ENCODE measurements at regions not wholly inside any gene's neighbourhood (a gene's known extent, or its start where the extent isn't known, plus 50 kb on each side); places are given as distances from the start of the nearest gene placed in this dataset.

DNA sequence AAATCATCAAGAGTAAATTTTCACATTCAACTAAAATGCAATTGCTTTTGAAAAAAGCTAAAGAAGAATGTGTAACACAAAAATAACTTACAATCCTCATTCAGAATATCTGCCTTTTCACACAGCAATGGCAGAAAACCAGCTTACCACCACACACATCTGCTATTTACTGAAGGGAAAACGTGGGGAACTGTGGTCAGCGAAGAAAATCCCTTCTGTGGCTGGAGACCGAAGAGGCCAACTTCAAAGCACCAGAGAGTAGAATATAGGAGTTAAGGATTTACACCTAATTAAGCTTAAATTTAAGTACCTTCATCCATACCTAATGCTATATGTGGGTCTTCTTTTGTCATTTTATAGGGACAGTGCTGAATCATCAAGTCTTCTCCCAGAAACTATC, 339.6 kb downstream of the DEPDC1B start:
- H3K9me3 ChIP-seq, result no peaks in the 10 kb centered on the region
- H3K4me3 ChIP-seq, result no peak overlapping the region
- TF ChIP-seq, protein P1, sequence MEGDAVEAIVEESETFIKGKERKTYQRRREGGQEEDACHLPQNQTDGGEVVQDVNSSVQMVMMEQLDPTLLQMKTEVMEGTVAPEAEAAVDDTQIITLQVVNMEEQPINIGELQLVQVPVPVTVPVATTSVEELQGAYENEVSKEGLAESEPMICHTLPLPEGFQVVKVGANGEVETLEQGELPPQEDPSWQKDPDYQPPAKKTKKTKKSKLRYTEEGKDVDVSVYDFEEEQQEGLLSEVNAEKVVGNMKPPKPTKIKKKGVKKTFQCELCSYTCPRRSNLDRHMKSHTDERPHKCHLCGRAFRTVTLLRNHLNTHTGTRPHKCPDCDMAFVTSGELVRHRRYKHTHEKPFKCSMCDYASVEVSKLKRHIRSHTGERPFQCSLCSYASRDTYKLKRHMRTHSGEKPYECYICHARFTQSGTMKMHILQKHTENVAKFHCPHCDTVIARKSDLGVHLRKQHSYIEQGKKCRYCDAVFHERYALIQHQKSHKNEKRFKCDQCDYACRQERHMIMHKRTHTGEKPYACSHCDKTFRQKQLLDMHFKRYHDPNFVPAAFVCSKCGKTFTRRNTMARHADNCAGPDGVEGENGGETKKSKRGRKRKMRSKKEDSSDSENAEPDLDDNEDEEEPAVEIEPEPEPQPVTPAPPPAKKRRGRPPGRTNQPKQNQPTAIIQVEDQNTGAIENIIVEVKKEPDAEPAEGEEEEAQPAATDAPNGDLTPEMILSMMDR (IDR thresholded peaks at IDR 0.05), result no peak
- H3K27ac ChIP-seq, result no peak overlapping the region
- no peak overlapping the region for H3K9ac ChIP-seq (ENCODE audit: low read depth in 2 of 2, low read length in 2 of 2)
- no peaks in the 10 kb centered on the region for H3K27me3 ChIP-seq
- DNase-seq, result no peak
- no peaks in the 10 kb centered on the region for H3K4me1 ChIP-seq
- intact Hi-C loops (cut with DNase I), result no loop called here
- no peaks in the 10 kb centered on the region for H3K36me3 ChIP-seq

DNA sequence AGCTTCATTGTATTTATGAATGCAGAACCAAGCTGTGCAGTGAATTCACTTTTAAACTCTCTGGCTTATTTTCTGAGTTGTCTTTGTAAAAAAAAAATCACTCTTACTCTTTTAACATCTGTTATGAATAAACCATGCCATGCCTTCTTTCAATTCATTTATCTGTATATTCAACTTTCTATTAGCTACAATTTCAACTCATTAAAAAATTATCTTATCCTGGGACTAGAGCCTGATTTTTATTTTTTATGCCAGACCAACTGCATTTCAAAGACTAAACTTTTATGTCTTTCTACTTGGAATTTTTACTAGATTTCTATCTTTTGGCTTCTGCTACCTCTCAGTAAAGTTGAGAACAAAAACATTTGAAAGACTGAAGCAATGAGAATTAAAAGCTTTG, 342.7 kb downstream of the DEPDC1B start:
- Histone ChIP-seq H3K36me3 (no peaks in the 10 kb centered on the region), H3K4me1 (no peaks in the 10 kb centered on the region), H3K27ac (no peak overlapping the region), H3K9me3 (no peaks in the 10 kb centered on the region), H3K4me3 (no peak overlapping the region), H3K9ac (ENCODE audit: low read depth in 2 of 2, low read length in 2 of 2) (no peak overlapping the region), H3K27me3 (no peaks in the 10 kb centered on the region)
- TF ChIP-seq, protein P1 (IDR thresholded peaks at IDR 0.05), result no peak
- intact Hi-C loops (cut with DNase I), result no loop called here
- DNase-seq, result no peak

DNA sequence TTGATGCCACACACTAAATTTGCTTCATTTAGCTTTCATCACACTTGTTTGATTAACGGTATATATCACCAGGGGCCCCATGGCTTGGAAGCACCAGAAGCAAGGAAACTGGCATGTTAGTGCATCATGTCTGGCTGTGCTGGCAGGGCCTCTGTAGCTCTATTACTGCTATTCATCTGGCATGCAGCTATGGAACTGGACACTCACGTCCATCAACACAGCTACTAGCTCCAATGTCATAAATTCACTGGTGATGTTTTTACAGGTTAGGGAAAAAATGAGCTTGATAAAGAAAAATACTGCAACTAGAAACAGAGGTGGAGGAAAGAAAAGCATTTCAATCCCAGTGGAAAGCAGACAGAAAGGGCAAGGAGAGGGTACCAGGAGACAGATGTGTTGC, 343.2 kb downstream of the DEPDC1B start:
- H3K27ac ChIP-seq, result no peak overlapping the region
- H3K9me3 ChIP-seq, result no peaks in the 10 kb centered on the region
- no peaks in the 10 kb centered on the region for H3K4me1 ChIP-seq
- H3K36me3 ChIP-seq, result no peaks in the 10 kb centered on the region
- no peak overlapping the region for H3K9ac ChIP-seq (ENCODE audit: low read depth in 2 of 2, low read length in 2 of 2)
- TF ChIP-seq, protein P1 (IDR thresholded peaks at IDR 0.05), result no peak
- no peak overlapping the region for H3K4me3 ChIP-seq
- H3K27me3 ChIP-seq, result no peaks in the 10 kb centered on the region
- intact Hi-C loops (cut with DNase I), result no loop called here
- no peak for DNase-seq

DNA sequence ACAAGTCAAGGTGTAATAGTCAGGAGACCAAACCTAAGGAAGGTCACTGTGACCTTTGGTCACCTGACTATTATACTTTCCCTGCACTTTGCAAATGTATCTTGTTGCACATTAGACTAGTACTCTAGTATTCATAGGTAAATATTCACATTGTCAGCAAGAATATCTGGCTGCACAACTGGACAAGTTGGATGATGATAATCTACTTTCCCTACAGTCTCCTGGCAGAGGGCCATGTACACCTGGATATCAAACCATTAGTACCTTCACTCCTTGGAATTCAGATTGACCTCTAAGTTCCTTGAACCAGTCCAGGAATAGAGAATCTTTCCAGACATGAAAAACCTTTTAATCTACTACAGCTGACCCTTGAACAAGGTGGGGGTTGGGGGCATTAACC, 344.8 kb downstream of the DEPDC1B start:
- DNase-seq, result no peak
- Histone ChIP-seq H3K9ac (ENCODE audit: low read depth in 2 of 2, low read length in 2 of 2) (no peak overlapping the region), H3K4me3 (no peak overlapping the region), H3K9me3 (no peaks in the 10 kb centered on the region), H3K36me3 (no peaks in the 10 kb centered on the region), H3K27ac (no peak overlapping the region), H3K27me3 (no peaks in the 10 kb centered on the region), H3K4me1 (no peaks in the 10 kb centered on the region)
- TF ChIP-seq, protein P1 (IDR thresholded peaks at IDR 0.05), result no peak
- intact Hi-C loops (cut with DNase I), result no loop called here

DNA sequence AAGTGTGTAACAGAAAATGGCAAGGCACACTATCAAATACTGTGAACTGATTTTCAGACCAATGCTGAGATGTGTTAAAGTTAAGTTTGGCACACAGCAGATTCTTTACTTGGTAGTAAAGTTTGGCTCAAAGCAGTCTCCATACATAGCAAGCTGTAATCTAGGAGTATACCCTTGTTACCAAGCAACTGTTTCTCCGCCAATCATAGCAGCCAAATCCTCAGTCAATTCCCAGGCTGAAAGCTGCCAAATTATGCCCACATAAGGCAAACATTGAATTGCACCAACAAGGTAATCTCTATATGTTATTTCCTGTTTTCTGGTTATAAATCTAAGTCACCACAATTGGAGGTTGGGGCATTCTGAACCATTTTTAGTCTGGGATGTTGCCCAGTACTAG, 345.7 kb downstream of the DEPDC1B start:
- peak; percentile 51 for DNase-seq
- Histone ChIP-seq H3K9me3 (no peaks in the 10 kb centered on the region), H3K36me3 (no peaks in the 10 kb centered on the region), H3K27ac (no peak overlapping the region), H3K4me3 (no peak overlapping the region), H3K27me3 (no peaks in the 10 kb centered on the region), H3K9ac (ENCODE audit: low read depth in 2 of 2, low read length in 2 of 2) (no peak overlapping the region), H3K4me1 (no peaks in the 10 kb centered on the region)
- intact Hi-C loops (cut with DNase I), result no loop called here
- TF ChIP-seq, protein P1 (IDR thresholded peaks at IDR 0.05), result no peak

All from colonic mucosa (tissue), 4 donors.